ENCODE measurements at regions not wholly inside any gene's neighbourhood (a gene's known extent, or its start where the extent isn't known, plus 50 kb on each side); places are given as distances from the start of the nearest gene placed in this dataset.

DNA sequence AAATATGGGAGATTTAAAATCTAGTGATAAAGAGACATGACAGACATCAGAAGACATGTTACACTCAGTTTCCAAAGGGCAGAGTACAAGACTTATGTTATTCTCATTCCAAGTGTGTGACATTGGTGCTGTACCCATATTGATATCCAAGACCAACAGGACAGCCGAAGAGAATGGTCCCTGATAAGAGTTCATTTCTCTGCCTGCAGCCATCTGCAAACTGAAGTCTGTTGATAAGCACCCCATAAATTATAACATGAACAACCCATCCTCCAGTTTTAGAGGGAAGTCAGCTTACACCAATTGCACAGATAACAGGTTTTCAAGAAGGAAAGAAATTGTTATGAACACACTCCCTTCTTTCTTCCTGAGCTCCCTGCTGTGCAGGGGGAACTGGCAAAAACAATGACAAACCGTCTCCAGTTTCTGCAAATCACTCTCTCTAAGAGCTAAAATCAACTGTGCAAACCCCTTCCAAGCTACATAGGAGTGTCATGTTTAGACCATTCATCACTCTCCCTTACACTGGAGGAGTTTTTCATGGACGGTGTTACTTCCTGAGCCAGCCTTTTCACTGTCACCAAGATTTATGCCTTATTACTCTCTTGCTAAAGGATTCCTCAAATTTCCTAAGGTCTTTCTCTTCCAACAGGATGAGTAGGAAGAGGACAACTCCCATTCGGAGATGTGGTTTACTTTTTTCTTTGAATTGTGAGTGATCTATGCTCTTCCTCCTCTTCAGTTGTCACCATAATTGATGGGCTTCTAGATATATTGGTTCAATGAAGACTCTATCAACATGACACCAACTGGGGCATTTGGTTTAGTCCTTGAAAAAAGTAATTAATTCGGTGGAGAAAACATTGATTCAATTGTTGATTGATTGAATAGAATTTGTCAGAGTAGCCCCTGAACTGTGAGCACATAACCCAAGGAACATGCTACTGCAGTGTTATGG lies 80.3 kb upstream of the FAM171A1 start:
- no peak for TF ChIP-seq EZH2 (IDR thresholded peaks at IDR 0.05; ENCODE audit: borderline replicate concordance, low read depth, low read length, severe bottlenecking)
- TF ChIP-seq, protein P1, sequence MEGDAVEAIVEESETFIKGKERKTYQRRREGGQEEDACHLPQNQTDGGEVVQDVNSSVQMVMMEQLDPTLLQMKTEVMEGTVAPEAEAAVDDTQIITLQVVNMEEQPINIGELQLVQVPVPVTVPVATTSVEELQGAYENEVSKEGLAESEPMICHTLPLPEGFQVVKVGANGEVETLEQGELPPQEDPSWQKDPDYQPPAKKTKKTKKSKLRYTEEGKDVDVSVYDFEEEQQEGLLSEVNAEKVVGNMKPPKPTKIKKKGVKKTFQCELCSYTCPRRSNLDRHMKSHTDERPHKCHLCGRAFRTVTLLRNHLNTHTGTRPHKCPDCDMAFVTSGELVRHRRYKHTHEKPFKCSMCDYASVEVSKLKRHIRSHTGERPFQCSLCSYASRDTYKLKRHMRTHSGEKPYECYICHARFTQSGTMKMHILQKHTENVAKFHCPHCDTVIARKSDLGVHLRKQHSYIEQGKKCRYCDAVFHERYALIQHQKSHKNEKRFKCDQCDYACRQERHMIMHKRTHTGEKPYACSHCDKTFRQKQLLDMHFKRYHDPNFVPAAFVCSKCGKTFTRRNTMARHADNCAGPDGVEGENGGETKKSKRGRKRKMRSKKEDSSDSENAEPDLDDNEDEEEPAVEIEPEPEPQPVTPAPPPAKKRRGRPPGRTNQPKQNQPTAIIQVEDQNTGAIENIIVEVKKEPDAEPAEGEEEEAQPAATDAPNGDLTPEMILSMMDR (IDR thresholded peaks at IDR 0.05; ENCODE audit: borderline replicate concordance, extremely low read depth, low read length, poor library complexity, severe bottlenecking), result no peak

Data from DND-41 (cell line).